Effector CD8-positive, alpha-beta T cell (primary cell): ENCODE measurements at regions not wholly inside any gene's neighbourhood (a gene's known extent, or its start where the extent isn't known, plus 50 kb on each side); places are given as distances from the start of the nearest gene placed in this dataset.

Experiments used
- DNase-seq: peaks from one replicate; lab custom pipeline; 2025; lab: John Stamatoyannopoulos, UW

- DNase-seq, result no peak
Observed at GRCh38 chr2:122868646-122869275, 1113.3 kb downstream of the TSN start.

DNA sequence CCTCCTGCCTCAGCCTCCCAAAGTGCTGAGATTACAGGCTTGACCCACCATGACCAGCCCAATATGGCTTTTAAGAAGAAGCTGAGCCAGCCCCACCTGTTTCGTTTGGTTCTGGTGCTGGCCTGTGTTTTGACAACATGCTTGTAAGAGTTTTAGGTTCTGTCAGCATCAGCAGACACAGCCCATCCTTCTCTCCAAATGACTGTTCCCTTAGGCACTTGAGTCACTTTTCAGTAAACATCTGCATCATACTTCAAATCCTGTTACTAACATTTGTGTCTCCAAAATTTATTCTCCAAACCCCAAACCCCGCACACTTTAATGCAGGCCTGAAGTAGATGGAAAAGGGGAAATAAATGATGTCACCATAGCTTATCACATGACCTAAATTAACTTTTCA is 1118.5 kb downstream of the TSN start:
- DNase-seq, result no peak

DNA sequence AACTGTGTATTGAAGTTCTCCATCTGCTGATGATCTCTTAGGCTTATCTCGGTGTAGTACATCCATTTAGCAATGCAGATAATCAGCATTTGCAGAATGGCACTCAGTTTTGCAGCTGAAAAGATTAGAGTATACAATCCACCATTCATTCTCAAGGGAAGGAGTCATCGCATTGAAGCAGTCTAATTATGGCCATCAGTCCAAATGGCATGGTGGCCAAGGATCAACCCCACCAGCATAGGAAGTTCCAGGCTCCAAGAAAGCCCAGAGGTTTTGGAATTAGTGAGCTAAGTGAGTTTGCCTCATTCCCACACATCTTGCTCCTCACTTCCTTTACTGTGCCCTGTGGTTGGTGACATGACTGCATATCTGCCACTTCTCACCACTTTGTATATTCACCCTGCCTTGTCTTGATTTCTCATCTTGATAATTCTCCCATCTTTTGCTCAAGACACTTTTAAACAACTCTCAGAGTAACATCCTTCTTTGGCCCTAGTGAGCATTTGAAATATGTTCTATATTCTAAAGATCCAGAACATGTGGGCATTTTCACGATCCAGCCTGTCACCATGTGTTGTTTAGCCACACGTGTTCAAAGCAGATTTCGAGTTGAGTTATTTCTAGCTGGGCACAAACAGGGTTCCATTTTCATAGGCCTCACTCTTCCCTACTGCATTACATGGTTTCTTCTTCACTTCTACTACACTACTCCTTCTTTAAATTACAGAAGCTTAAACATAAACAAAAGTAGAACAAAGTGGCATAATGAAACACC is 1119.8 kb downstream of the TSN start:
- no peak for DNase-seq

- DNase-seq, result no peak
Observed at GRCh38 chr2:122883849-122884248, 1128.4 kb downstream of the TSN start.

GRCh38 chr2:122884889-122885288 is 1129.4 kb downstream of the TSN start:
- DNase-seq, result no peak

DNA sequence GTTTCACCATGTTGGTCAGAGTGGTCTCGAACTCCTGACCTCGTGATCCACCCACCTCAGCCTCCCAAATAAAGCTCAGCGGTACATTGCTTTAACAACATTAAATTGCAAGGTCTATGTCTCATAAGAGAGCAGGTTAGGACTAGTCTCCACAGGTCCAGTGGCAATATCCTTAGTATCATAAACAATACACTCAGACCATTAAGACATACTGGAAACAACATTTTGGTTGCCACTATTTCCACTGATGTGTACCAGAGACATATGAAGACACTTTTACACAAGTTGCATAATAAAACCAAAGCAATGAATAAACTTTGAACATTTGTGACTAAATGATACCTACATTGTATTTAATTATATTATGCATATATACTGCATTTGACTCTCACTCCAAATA is 1130.0 kb downstream of the TSN start:
- DNase-seq, result no peak

GRCh38 chr2:122886479-122887145 is 1131.2 kb downstream of the TSN start:
- no peak for DNase-seq

GRCh38 chr2:122899614-122900013 is 1125.5 kb upstream of the CNTNAP5 start:
- DNase-seq, result no peak

GRCh38 chr2:122905431-122905830 is 1119.7 kb upstream of the CNTNAP5 start:
- no peak for DNase-seq

DNA sequence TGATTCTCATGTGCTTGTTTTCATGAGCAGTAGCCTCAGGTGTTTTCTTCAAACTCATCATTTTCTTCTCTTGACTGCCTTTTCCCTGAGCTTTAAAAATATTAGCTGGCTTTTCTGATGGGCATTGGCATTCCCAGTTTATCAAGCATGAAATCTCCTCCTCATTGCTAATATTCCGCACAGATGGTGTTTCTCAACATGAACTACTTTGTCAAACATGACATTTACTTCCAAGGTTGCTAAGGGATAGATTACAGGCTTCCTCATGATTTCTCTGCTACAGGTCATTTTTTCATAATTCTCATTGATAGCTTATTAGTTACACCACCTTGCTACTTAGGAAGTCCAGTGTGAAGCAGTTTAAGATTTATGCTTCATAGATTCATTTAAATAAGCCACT is 1116.9 kb upstream of the CNTNAP5 start:
- DNase-seq, result no peak

DNA sequence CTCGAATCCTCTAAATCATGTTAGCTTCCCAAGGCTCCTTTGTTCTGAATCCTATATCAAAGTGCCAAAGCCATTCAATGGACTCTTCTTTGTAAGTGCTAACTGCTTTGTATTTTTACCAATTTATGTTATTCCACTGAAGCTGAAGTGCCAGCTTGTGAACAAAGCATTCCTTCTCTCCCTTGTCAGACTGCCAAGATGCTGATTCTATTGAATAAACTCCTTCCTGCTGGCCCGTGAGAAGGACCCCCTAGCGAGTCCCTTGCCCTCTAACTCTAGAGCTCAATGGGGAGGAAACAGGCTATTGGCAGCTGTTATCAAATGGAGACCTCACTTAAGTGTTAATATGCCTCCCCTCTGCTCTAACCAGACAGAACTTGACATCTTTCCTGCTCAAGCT is 1097.9 kb upstream of the CNTNAP5 start:
- DNase-seq, result no peak

DNA sequence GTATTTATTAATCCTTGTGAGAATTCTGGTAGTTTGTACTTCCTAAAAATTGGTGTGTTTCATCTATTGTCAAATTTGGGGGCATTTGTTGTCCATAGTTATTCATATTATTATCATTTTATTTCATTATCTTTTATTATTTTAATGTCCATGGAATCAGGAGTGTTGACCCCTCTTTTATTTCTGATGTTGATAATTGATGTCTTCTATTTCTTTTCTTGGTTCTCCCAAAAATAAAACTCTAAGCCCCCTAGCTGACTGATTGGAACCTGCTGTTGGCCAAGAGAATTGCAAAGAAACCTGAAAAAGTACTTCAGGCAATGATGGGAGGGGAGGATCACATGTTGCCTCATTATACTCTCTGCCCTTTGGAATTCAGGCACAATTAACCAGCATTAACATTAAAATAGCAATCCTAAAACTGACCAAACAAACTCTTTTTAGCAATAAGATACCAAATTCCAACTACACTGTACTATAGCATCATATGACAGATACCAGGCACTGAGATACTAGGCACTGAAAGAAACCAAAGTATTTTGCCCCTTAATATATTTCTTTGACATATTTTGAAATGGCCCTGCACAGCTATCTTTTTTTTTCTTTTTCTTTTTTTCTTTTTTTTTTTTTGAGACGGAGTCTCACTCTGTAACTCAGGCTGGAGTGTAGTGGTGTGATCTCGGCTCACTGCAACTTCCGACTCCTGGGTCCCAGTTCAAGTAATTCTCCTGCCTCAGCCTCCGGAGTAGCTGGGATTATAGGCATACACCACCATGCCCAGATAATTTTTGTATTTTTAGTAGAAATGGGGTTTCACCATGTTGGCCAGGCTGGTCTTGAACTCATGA is 1097.2 kb upstream of the CNTNAP5 start:
- no peak for DNase-seq

DNA sequence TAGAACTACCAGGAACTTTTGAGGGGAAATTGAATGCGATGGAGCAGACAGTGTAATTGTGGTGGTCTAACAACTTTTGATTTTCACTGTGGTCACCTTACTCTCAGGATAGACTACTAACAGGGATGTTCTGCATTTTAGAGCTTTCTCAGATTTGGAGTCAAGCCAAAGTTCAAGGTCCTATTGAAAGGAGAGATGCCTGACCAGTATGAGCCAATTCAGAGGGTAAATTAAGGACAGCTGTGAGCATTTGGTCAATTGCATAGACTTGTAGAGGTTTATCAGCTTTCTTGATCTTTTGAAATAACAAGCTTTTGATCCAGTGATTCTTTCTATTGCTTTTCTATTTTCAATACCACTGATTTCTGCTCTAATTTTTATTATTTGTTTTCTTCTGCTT is 1095.7 kb upstream of the CNTNAP5 start:
- no peak for DNase-seq

DNA sequence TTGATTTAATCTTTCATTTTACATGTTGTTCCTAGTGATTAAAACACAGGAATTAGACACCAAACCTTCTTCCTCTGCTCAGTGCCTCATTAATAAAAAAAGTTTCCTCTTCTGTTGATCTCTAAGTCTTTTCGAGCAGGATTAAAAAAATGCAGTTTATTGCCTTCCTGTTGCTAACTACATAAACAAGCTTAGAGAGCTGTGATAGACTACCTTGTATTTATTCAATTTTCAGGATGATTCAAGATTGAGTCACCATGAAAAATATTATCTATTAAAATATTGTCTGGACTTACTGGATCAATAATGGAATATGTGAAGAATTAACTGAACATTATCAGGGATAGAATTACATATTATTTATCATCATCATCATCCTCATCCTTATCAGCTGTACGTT is 1089.6 kb upstream of the CNTNAP5 start:
- DNase-seq, result no peak

DNA sequence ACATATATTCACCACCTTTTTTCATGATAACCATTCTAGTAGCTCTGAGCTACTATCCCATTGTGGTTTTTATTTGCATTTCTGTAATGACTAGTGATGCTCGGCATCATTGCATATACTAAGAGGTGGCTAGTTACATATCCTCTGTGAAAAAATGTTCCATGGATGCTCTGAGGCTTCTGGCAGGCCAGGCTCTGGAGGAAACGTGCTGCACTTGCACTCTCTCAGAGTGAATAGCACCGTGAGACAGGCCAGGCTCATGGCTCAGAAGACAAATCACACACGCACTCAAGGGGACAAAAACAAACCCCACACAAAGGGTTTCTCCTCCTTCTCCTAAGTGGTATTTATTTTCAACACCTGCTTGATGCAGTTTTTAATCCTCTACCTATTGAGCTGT is 1085.3 kb upstream of the CNTNAP5 start:
- DNase-seq, result no peak

DNA sequence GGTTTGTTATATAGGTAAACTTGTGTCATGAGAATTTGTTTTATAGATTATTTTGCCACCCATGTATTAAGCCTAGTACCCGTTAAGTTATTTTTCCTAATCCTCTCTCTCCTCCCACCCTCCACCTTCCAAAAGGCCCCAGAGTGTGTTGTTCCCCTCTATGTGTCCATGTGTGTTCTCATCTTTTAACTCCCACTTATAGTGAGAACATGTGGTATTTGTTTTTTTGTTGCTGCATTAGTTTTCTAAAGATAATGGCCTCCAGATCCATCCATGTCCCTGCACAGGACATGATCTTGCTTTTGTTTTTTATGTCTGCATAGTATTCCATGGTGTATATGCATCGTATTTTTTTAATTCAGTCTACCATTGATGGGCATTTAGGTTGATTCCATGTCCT is 1075.6 kb upstream of the CNTNAP5 start:
- no peak for DNase-seq

- DNase-seq, result no peak
Observed at GRCh38 chr2:122955776-122956175, 1069.3 kb upstream of the CNTNAP5 start.

DNA sequence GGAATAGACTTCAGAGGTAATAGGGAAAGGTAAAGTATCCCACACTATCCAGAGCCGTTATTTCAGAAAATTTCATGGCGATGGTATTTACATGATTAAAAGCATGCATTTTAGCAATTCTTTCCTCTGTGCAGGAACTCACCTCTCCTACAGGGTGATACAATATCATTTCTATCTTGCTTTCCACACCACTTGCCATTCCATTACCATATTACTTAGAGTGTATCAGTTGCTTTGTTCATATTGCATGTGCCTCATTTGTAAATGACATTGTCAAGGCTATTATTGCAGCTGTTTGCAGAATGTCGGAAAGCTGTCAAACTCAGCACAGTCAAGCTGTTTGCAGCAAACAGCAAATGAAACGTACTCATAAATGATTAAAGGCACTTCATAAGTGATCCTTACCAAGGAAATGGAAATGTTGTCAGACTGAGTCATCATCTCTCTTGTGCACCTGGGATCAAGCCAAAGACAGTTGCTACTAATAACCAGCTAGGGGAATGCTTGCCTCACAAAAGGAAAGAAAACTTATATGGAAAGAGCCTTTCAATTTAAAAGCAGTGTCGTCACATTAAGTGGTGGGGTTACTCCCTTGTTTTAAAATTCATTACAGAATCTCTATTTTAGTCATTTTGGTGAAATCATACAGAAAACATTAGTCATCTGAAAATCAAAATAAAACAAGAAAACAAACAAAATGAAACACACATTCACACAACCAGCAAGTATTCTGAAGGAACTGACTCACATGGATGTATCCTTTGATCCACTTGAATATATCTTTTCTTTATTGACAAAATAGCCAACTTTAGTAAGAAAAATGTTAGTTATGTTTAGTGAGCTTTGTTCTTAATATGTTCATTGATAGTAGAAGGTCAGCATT is 1064.1 kb upstream of the CNTNAP5 start:
- no peak for DNase-seq

GRCh38 chr2:122966461-122966860 is 1058.6 kb upstream of the CNTNAP5 start:
- DNase-seq, result no peak

DNA sequence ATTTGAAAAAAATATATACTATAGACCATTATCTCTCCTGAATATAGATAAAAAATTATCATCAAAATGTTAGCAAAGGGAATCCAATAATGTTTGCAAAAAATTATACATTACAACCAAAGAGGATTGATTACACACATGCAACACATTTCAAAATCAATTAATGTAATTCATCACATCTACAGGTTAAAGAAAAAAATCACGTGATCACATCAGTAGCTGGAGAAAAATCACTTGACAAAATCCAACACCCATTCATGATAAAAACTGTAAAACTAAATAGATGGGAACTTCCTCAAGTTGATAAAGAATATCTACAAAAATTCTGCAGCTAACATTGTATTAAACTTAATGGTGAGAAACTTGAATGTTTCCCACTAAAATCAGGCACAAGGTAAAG is 1047.5 kb upstream of the CNTNAP5 start:
- no peak for DNase-seq

GRCh38 chr2:122980671-122981070 is 1044.4 kb upstream of the CNTNAP5 start:
- no peak for DNase-seq
